MM.1S (cell line): ENCODE measurements at regions not wholly inside any gene's neighbourhood (a gene's known extent, or its start where the extent isn't known, plus 50 kb on each side); places are given as distances from the start of the nearest gene placed in this dataset.
"Not testable (repeated sequence)": the region's sequence is repeated elsewhere in the genome, so short reads cannot be mapped to it uniquely, and the experiment has no call there.

Experiments used
- DNase-seq: peaks from one replicate; pipeline ENCODE4 v3.0.0-alpha.2; 2015
- H2AFZ ChIP-seq: fragments of 300-600 bp; sonication (generic); 2 replicates; pipeline ENCODE4 v1.6.0; 2016; ENCODE audit warnings: antibody characterized with exemption, low read length
- H3F3A ChIP-seq: fragments of 300-600 bp; sonication (generic); 2 replicates; pipeline ENCODE4 v1.6.1; 2016; ENCODE audit warnings: mild to moderate bottlenecking, antibody characterized with exemption, low read length, moderate library complexity, mixed read lengths; ENCODE audit not compliant: insufficient read depth
- H3K27ac ChIP-seq: fragments of 300-600 bp; sonication (generic); 2 replicates; pipeline ENCODE4 v1.5.1; 2016; ENCODE audit warnings: mild to moderate bottlenecking, low read length
- H3K27me3 ChIP-seq: fragments of 300-600 bp; sonication (generic); replicated peaks from 2 replicates; pipeline ENCODE4 v1.6.0; 2016; ENCODE audit warnings: low read length; ENCODE audit not compliant: insufficient read depth
- H3K36me3 ChIP-seq: fragments of 300-600 bp; sonication (generic); replicated peaks from 2 replicates; pipeline ENCODE4 v1.6.1; 2016; ENCODE audit warnings: mild to moderate bottlenecking, low read length, mixed read lengths; ENCODE audit not compliant: insufficient read depth
- H3K4me1 ChIP-seq: fragments of 300-600 bp; sonication (generic); 2 replicates; pipeline ENCODE4 v1.6.1; 2016; ENCODE audit warnings: low read length, mixed read lengths
- H3K4me2 ChIP-seq: fragments of 300-600 bp; sonication (generic); 2 replicates; pipeline ENCODE4 v1.6.0; 2016; ENCODE audit warnings: low read depth, low read length
- H3K4me3 ChIP-seq: fragments of 300-600 bp; sonication (generic); 2 replicates; pipeline ENCODE4 v1.5.1; 2016; ENCODE audit warnings: low read length, mixed read lengths
- H3K79me2 ChIP-seq: fragments of 300-600 bp; sonication (generic); 2 replicates; pipeline ENCODE4 v1.6.1; 2016; ENCODE audit warnings: mixed run types, low read length, mixed read lengths
- H3K9ac ChIP-seq: fragments of 300-600 bp; sonication (generic); 2 replicates; pipeline ENCODE4 v1.6.1; 2016; ENCODE audit warnings: low read length, mixed read lengths
- H3K9me2 ChIP-seq: fragments of 300-600 bp; sonication (generic); replicated peaks from 2 replicates; pipeline ENCODE4 v1.6.1; 2016; ENCODE audit warnings: mild to moderate bottlenecking, low read length, mixed read lengths; ENCODE audit not compliant: insufficient read depth
- H3K9me3 ChIP-seq: fragments of 300-600 bp; sonication (generic); replicated peaks from 2 replicates; pipeline ENCODE4 v1.6.1; 2016; ENCODE audit warnings: mild to moderate bottlenecking, low read length, mixed read lengths; ENCODE audit not compliant: insufficient read depth
- H4K20me1 ChIP-seq: fragments of 300-600 bp; sonication (generic); 2 replicates; pipeline ENCODE4 v1.6.1; 2016; ENCODE audit warnings: mild to moderate bottlenecking, low read length, moderate library complexity, mixed read lengths; ENCODE audit not compliant: insufficient read depth
- EZH2 ChIP-seq: fragments of 300-600 bp; sonication (generic); optimal IDR thresholded peaks from 2 replicates; pipeline ENCODE3; 2017; ENCODE audit warnings: low read depth, mild to moderate bottlenecking, antibody characterized with exemption, low read length, mixed read lengths
- EZH2phosphoT487 ChIP-seq: fragments of 300-600 bp; sonication (generic); IDR thresholded peaks from 2 replicates; pipeline ENCODE4 v1.6.1; 2018; ENCODE audit warnings: antibody characterized with exemption, low read length
- TF ChIP-seq, protein P1 (sequence below): fragments of 300-600 bp; sonication (generic); IDR thresholded peaks from 2 replicates; pipeline ENCODE4 v1.5.1; 2016; ENCODE audit warnings: antibody characterized with exemption, low read length, mixed read lengths

DNA sequence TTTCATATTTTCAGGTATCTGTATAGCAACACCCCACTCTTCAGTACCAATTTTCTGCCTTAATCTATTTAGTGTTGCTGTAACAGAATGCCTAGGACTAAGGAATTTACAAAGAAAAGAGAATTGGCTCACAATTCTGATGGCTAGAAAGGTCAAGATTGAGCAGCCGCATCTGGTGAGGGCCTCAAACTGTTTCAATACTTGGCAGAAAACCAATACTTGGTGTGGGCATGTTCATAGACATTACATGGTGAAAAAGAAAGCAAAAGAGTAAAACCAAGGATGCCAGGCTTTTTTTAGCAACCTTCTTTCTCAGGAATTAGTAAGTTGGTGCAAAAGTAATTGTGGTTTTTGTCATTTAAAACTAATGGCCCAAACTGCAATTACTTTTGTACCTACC, 1041.1 kb upstream of the CDH6 start:
- TF ChIP-seq EZH2 (no peak), EZH2phosphoT487 (no peak)
- TF ChIP-seq, protein P1, sequence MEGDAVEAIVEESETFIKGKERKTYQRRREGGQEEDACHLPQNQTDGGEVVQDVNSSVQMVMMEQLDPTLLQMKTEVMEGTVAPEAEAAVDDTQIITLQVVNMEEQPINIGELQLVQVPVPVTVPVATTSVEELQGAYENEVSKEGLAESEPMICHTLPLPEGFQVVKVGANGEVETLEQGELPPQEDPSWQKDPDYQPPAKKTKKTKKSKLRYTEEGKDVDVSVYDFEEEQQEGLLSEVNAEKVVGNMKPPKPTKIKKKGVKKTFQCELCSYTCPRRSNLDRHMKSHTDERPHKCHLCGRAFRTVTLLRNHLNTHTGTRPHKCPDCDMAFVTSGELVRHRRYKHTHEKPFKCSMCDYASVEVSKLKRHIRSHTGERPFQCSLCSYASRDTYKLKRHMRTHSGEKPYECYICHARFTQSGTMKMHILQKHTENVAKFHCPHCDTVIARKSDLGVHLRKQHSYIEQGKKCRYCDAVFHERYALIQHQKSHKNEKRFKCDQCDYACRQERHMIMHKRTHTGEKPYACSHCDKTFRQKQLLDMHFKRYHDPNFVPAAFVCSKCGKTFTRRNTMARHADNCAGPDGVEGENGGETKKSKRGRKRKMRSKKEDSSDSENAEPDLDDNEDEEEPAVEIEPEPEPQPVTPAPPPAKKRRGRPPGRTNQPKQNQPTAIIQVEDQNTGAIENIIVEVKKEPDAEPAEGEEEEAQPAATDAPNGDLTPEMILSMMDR, result no peak
- Histone ChIP-seq H3F3A (no peaks in the 10 kb centered on the region), H3K9me3 (no peaks in the 10 kb centered on the region), H3K4me2 (no peak overlapping the region), H3K27ac (no peak overlapping the region), H4K20me1 (no peaks in the 10 kb centered on the region), H3K9me2 (no peaks in the 10 kb centered on the region), H3K9ac (no peak overlapping the region), H3K79me2 (no peaks in the 10 kb centered on the region), H3K4me3 (no peak overlapping the region), H2AFZ (no peak overlapping the region), H3K27me3 (no peaks in the 10 kb centered on the region), H3K36me3 (no peaks in the 10 kb centered on the region), H3K4me1 (no peaks in the 10 kb centered on the region)
- no peak for DNase-seq

DNA sequence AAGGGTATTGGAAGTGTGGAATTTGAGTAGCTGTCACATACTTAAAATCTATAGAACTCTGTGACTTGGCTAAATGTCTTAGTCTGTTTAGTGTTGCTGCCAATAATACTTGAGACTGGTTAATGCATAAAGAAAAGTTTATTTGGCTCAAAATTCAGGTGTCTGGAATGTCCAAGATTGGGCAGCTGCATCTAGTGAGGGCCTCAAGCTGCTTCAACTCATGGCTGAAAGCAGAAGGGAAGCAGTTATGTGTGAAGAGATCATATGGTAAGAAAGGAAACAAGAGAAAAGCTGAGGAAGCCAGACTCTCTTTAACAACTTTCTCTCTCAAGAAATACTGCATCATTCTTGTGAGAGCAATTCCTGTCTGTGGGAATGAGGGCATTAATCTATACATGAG, 1043.3 kb upstream of the CDH6 start:
- Histone ChIP-seq H2AFZ (no peak overlapping the region), H3K36me3 (no peaks in the 10 kb centered on the region), H3K9me3 (no peaks in the 10 kb centered on the region), H4K20me1 (no peaks in the 10 kb centered on the region), H3K79me2 (no peaks in the 10 kb centered on the region), H3K9me2 (no peaks in the 10 kb centered on the region), H3K27me3 (no peaks in the 10 kb centered on the region), H3F3A (no peaks in the 10 kb centered on the region), H3K9ac (no peak overlapping the region), H3K27ac (no peak overlapping the region), H3K4me2 (no peak overlapping the region), H3K4me1 (no peaks in the 10 kb centered on the region), H3K4me3 (no peak overlapping the region)
- no peak for DNase-seq
- TF ChIP-seq EZH2 (no peak), EZH2phosphoT487 (no peak)
- TF ChIP-seq, protein P1, result no peak

GRCh38 chr5:30149526-30149925, 1044.0 kb upstream of the CDH6 start:
- no peaks in the 10 kb centered on the region for H3K4me1 ChIP-seq
- no peaks in the 10 kb centered on the region for H3K27me3 ChIP-seq
- H3K4me2 ChIP-seq, result no peak overlapping the region
- no peak overlapping the region for H2AFZ ChIP-seq
- H3K79me2 ChIP-seq, result no peaks in the 10 kb centered on the region
- no peak for DNase-seq
- no peak overlapping the region for H3K27ac ChIP-seq
- H4K20me1 ChIP-seq, result no peaks in the 10 kb centered on the region
- H3F3A ChIP-seq, result no peaks in the 10 kb centered on the region
- TF ChIP-seq EZH2phosphoT487 (no peak), EZH2 (no peak)
- TF ChIP-seq, protein P1, result no peak
- no peak overlapping the region for H3K9ac ChIP-seq
- no peak overlapping the region for H3K4me3 ChIP-seq
- H3K9me2 ChIP-seq, result no peaks in the 10 kb centered on the region
- no peaks in the 10 kb centered on the region for H3K9me3 ChIP-seq
- no peaks in the 10 kb centered on the region for H3K36me3 ChIP-seq

GRCh38 chr5:30147976-30148375, 1045.5 kb upstream of the CDH6 start:
- Histone ChIP-seq H3K9me2 (no peaks in the 10 kb centered on the region), H3K4me3 (no peak overlapping the region), H2AFZ (no peak overlapping the region), H3K79me2 (no peaks in the 10 kb centered on the region), H3F3A (no peaks in the 10 kb centered on the region), H3K36me3 (no peaks in the 10 kb centered on the region), H3K27ac (no peak overlapping the region), H3K4me2 (no peak overlapping the region), H3K9ac (no peak overlapping the region), H4K20me1 (no peaks in the 10 kb centered on the region), H3K9me3 (no peaks in the 10 kb centered on the region), H3K4me1 (no peaks in the 10 kb centered on the region), H3K27me3 (no peaks in the 10 kb centered on the region)
- no peak for DNase-seq
- TF ChIP-seq, protein P1, result no peak
- no peak for TF ChIP-seq EZH2
- TF ChIP-seq EZH2phosphoT487, result no peak

DNA sequence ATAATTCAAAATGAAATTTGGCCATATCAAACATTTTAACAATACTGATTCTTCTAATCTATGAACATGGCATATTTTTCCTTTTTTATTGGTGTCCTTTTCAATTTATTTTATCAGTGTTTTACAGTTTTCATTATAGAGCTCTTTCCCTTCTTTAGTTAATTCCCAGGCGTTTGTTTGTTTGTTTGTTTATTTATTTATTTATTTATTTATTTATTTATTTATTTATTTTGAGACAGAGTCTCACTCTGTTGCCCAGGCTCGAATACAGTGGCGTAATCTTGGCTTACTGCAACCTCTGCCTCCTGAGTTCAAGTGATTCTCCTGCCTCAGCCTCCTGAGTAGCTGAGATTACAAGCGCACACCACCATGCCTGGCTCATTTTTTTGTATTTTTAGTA, 1049.4 kb upstream of the CDH6 start:
- H3K4me2 ChIP-seq, H3K27me3 ChIP-seq, H3K36me3 ChIP-seq, H3K4me3 ChIP-seq, H3F3A ChIP-seq, H3K4me1 ChIP-seq, H3K9ac ChIP-seq, H4K20me1 ChIP-seq, H2AFZ ChIP-seq, H3K9me3 ChIP-seq, H3K79me2 ChIP-seq, DNase-seq, H3K9me2 ChIP-seq, H3K27ac ChIP-seq: not testable (repeated sequence)
